ENCODE measurements at regions not wholly inside any gene's neighbourhood (a gene's known extent, or its start where the extent isn't known, plus 50 kb on each side); places are given as distances from the start of the nearest gene placed in this dataset.

DNA sequence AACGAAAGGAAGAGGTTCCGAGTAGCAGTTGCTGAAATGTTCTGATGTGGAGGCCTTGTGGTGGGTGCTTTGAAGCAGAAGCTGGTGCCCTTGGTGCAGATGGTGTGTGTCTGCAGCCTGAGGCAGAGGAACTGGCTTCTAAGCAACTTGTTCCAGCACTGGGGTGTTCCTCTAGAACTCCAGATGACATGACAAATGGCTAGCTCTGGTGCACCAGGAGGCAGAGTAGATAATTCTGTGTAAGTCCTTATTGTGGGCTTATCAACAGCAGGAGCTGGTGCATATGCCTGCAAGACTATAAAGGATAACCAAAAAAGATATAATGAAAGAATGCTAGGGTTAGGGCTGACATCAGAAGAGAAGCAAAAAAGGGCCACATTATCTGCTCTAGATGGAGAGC, 76.5 kb downstream of the ARL5B start:
- H3K27ac ChIP-seq, result no peak overlapping the region
- H3K4me1 ChIP-seq, result no peaks in the 10 kb centered on the region
- intact Hi-C loops (cut with DNase I), result no loop called here
- no peak for DNase-seq (ENCODE audit: extremely low spot score in 2 of 2)
- no peak for TF ChIP-seq POLR2AphosphoS5 (IDR thresholded peaks at IDR 0.05; ENCODE audit: insufficient read depth in 1 of 2, low read depth in 1 of 2)
- TF ChIP-seq POLR2A (IDR thresholded peaks at IDR 0.05), result no peak
- TF ChIP-seq, protein P1, sequence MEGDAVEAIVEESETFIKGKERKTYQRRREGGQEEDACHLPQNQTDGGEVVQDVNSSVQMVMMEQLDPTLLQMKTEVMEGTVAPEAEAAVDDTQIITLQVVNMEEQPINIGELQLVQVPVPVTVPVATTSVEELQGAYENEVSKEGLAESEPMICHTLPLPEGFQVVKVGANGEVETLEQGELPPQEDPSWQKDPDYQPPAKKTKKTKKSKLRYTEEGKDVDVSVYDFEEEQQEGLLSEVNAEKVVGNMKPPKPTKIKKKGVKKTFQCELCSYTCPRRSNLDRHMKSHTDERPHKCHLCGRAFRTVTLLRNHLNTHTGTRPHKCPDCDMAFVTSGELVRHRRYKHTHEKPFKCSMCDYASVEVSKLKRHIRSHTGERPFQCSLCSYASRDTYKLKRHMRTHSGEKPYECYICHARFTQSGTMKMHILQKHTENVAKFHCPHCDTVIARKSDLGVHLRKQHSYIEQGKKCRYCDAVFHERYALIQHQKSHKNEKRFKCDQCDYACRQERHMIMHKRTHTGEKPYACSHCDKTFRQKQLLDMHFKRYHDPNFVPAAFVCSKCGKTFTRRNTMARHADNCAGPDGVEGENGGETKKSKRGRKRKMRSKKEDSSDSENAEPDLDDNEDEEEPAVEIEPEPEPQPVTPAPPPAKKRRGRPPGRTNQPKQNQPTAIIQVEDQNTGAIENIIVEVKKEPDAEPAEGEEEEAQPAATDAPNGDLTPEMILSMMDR (IDR thresholded peaks at IDR 0.05), result no peak
- no peaks in the 10 kb centered on the region for H3K9me3 ChIP-seq
- H3K36me3 ChIP-seq, result no peaks in the 10 kb centered on the region
- H3K27me3 ChIP-seq, result no peaks in the 10 kb centered on the region
- H3K4me3 ChIP-seq, result no peak overlapping the region

DNA sequence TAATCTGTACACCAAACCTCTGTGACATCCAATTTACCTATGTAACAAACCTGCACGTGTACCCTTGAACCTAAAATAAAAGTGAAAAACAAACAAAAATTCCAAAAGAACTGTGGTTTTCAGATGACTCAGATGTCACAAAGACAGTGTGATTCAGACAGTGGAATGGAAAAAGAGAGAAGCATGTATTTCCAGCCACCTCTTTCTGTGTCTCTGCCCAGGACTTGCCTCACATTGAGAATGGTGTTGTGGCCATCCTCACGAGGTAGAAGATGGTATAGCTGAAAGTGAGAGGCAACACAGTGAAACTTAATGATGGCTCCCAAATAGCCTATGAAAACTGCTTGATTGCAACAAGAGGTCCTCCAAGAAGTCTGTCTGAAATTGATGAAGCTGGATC, 78.0 kb downstream of the ARL5B start:
- H3K9me3 ChIP-seq, result no peaks in the 10 kb centered on the region
- H3K36me3 ChIP-seq, result no peaks in the 10 kb centered on the region
- H3K4me3 ChIP-seq, result no peak overlapping the region
- no peak for DNase-seq (ENCODE audit: extremely low spot score in 2 of 2)
- TF ChIP-seq POLR2AphosphoS5 (IDR thresholded peaks at IDR 0.05; ENCODE audit: insufficient read depth in 1 of 2, low read depth in 1 of 2) (no peak), POLR2A (IDR thresholded peaks at IDR 0.05) (no peak)
- TF ChIP-seq, protein P1 (IDR thresholded peaks at IDR 0.05), result no peak
- H3K27me3 ChIP-seq, result no peaks in the 10 kb centered on the region
- H3K4me1 ChIP-seq, result no peaks in the 10 kb centered on the region
- intact Hi-C loops (cut with DNase I), result no loop called here
- H3K27ac ChIP-seq, result no peak overlapping the region

DNA sequence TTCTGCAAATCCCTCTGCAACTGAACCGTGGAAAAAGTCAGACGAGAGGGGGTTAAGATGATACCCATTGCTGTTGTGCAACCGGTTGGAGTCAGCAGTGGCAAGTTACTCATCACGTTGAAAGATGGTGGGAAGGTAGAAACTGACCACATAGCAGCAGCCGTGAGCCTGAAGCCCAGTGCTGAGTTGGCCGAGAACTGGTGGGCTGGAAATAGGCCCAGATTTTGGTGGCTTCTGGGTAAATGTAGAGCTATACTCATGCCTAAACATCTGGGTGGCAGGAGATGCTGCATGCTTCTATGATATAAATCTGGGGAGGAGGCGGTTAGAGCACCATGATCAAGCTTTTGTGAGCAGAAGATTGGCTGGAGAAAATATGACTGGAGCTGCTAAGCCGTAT, 78.6 kb downstream of the ARL5B start:
- no peak for DNase-seq (ENCODE audit: extremely low spot score in 2 of 2)
- H3K9me3 ChIP-seq, result no peaks in the 10 kb centered on the region
- TF ChIP-seq POLR2A (IDR thresholded peaks at IDR 0.05), result no peak
- no peak for TF ChIP-seq POLR2AphosphoS5 (IDR thresholded peaks at IDR 0.05; ENCODE audit: insufficient read depth in 1 of 2, low read depth in 1 of 2)
- TF ChIP-seq, protein P1 (IDR thresholded peaks at IDR 0.05), result no peak
- no peaks in the 10 kb centered on the region for H3K36me3 ChIP-seq
- no peak overlapping the region for H3K4me3 ChIP-seq
- intact Hi-C loops (cut with DNase I), result no loop called here
- no peaks in the 10 kb centered on the region for H3K27me3 ChIP-seq
- no peaks in the 10 kb centered on the region for H3K4me1 ChIP-seq
- H3K27ac ChIP-seq, result no peak overlapping the region

DNA sequence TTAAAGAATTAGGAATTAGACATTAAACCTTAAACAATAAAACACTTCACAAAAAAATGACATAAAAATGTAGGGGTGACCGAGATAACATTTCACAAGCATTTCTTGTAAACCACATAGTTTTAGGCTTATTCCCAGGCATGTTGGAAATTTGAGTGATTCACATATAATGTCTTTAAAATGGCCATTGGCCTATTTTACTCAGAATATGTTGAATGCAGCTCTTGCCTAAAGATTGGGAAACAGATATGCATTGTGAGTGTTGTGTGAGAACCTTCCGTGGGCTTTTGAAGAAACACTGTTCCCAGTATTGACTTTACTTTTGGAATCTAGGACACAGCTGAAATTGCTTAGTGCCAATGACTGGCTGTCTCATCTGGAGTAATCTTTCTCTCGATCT, 79.6 kb downstream of the ARL5B start:
- H3K27ac ChIP-seq, result no peak overlapping the region
- no peaks in the 10 kb centered on the region for H3K4me1 ChIP-seq
- DNase-seq (ENCODE audit: extremely low spot score in 2 of 2), result no peak
- no peaks in the 10 kb centered on the region for H3K36me3 ChIP-seq
- no peak for TF ChIP-seq POLR2A (IDR thresholded peaks at IDR 0.05)
- TF ChIP-seq, protein P1 (IDR thresholded peaks at IDR 0.05), result no peak
- TF ChIP-seq POLR2AphosphoS5 (IDR thresholded peaks at IDR 0.05; ENCODE audit: insufficient read depth in 1 of 2, low read depth in 1 of 2), result no peak
- intact Hi-C loops (cut with DNase I), result no loop called here
- no peaks in the 10 kb centered on the region for H3K9me3 ChIP-seq
- H3K27me3 ChIP-seq, result no peaks in the 10 kb centered on the region
- H3K4me3 ChIP-seq, result no peak overlapping the region

DNA sequence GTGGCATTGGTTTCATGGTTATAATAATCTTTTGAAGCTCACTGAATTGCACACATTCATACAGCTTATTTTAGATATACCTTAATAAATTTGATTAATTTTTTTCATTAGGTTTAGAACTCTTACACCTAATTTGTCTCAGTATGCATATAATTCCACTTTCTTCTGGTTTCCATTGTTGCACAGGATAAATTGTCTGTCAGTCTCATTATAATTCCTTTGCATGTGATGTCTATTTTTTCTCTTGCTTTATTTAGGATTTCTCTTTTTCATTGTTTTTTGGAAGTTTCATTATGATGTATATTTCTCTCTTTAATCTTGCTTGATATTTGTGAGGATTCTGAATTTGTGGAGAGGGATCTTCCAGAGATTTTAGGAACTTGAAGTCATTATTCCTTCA, 84.7 kb downstream of the ARL5B start:
- Histone ChIP-seq H3K4me3 (no peak overlapping the region), H3K27me3 (no peaks in the 10 kb centered on the region), H3K36me3 (no peaks in the 10 kb centered on the region), H3K4me1 (no peaks in the 10 kb centered on the region), H3K9me3 (no peaks in the 10 kb centered on the region), H3K27ac (no peak overlapping the region)
- no peak for DNase-seq (ENCODE audit: extremely low spot score in 2 of 2)
- intact Hi-C loops (cut with DNase I), result no loop called here
- TF ChIP-seq POLR2AphosphoS5 (IDR thresholded peaks at IDR 0.05; ENCODE audit: insufficient read depth in 1 of 2, low read depth in 1 of 2) (no peak), POLR2A (IDR thresholded peaks at IDR 0.05) (no peak)
- TF ChIP-seq, protein P1 (IDR thresholded peaks at IDR 0.05), result no peak
